HEK293T (cell line): ENCODE measurements at regions not wholly inside any gene's neighbourhood (a gene's known extent, or its start where the extent isn't known, plus 50 kb on each side); places are given as distances from the start of the nearest gene placed in this dataset.

ENCODE experiments used
- ARNT ChIP-seq: fragments of 450-650 bp; IDR thresholded peaks from 2 replicates; pipeline ENCODE4 v1.6.1; 2017; ENCODE audit warnings: mild to moderate bottlenecking
- BHLHE40 ChIP-seq: fragments of 450-650 bp; IDR thresholded peaks from 2 replicates; pipeline ENCODE4 v1.6.1; 2016; ENCODE audit warnings: mild to moderate bottlenecking, moderate library complexity, borderline replicate concordance
- CTBP1 ChIP-seq: fragments of 450-650 bp; IDR thresholded peaks from 2 replicates; pipeline ENCODE4 v1.6.1; 2016; ENCODE audit warnings: borderline replicate concordance
- ELF4 ChIP-seq: fragments of 450-650 bp; IDR thresholded peaks from 2 replicates; pipeline ENCODE4 v1.6.1; 2017; ENCODE audit warnings: antibody characterized with exemption
- FOXM1 ChIP-seq: fragments of 450-650 bp; IDR thresholded peaks from 2 replicates; pipeline ENCODE4 v1.6.1; 2017; ENCODE audit warnings: mild to moderate bottlenecking, borderline replicate concordance
- SP1 ChIP-seq: fragments of 450-650 bp; IDR thresholded peaks from 2 replicates; pipeline ENCODE4 v1.6.1; 2017
- SUZ12 ChIP-seq: fragments of 450-650 bp; IDR thresholded peaks from 2 replicates; pipeline ENCODE4 v1.6.1; 2016; ENCODE audit warnings: mild to moderate bottlenecking

DNA sequence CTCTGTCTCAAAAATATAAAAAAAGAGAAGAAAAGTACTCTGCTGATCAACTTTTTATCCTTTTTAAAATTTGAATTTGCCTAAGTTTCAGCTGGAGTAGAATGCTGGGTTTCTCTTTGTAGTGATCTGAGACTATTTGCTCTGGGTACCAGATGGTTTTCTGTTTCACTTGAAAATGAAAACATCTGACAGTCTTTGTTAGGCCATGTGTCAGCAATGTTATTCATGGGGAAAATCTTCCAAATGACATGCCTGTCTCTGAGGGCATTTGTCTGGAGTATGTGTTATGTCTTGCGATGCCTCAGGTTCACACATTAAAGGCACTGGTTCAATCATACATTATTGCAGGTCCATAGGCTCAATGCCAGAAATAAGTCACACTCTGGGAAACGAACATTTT lies 175.3 kb upstream of the TMEM229A start:
- no peak for TF ChIP-seq SP1
- TF ChIP-seq ARNT: no peak
- no peak for TF ChIP-seq FOXM1
- no peak for TF ChIP-seq CTBP1
- TF ChIP-seq BHLHE40: no peak
- no peak for TF ChIP-seq ELF4
- TF ChIP-seq SUZ12: no peak
